H1 (cell line): ENCODE measurements at regions not wholly inside any gene's neighbourhood (a gene's known extent, or its start where the extent isn't known, plus 50 kb on each side); places are given as distances from the start of the nearest gene placed in this dataset.

Experiments
- CTCF ChIA-PET: fragments of 300-600 bp; sonication (Branson Sonifier 250); formaldehyde crosslinking; loops from one replicate; lab custom pipeline; 2021; ENCODE audit not compliant: partially characterized antibody; lab: Charles Lee
- POLR2A ChIA-PET: fragments of 300-600 bp; sonication (Branson Sonifier 250); formaldehyde crosslinking; loops from one replicate; lab custom pipeline; 2021; ENCODE audit warnings: inconsistent platforms; ENCODE audit not compliant: partially characterized antibody; lab: Charles Lee
- DNase-seq, 2 experiments: peaks; one replicate each; pipeline versions ENCODE4 v3.0.0 to v3.0.0-alpha.2; 2010 to 2022; ENCODE audit warnings: low spot score in 2 of 2, low read depth in 1 of 2, mixed read lengths in 1 of 2
- FAIRE-seq: peaks from 2 replicates; lab custom pipeline; 2011; peaks lifted over from hg19 to GRCh38; lab: Jason Lieb, UNC
- H2AFZ ChIP-seq: 2 replicates; pipeline ENCODE4 v1.8.1; 2012; ENCODE audit warnings: low read length, inconsistent platforms
- H2AK5ac ChIP-seq: 2 replicates; pipeline ENCODE4 v1.6.1; 2013; ENCODE audit warnings: low read depth, low read length
- H2BK120ac ChIP-seq: replicated peaks from 2 replicates; pipeline ENCODE3; 2013; ENCODE audit warnings: low read depth, low read length, inconsistent platforms
- H2BK12ac ChIP-seq: 2 replicates; pipeline ENCODE4 v1.6.1; 2013; ENCODE audit warnings: low read depth, low read length
- H2BK15ac ChIP-seq: 2 replicates; pipeline ENCODE4 v1.6.1; 2013; ENCODE audit warnings: low read length
- H2BK20ac ChIP-seq: 2 replicates; pipeline ENCODE4 v1.6.1; 2013; ENCODE audit warnings: low read length
- H2BK5ac ChIP-seq: 2 replicates; pipeline ENCODE4 v1.6.1; 2013; ENCODE audit warnings: low read depth, low read length
- H3K14ac ChIP-seq: 2 replicates; pipeline ENCODE4 v1.6.1; 2013; ENCODE audit warnings: inconsistent platforms; ENCODE audit not compliant: insufficient read length
- H3K18ac ChIP-seq: 2 replicates; pipeline ENCODE4 v1.6.1; 2013; ENCODE audit warnings: low read length; ENCODE audit errors: extremely low read depth
- H3K23ac ChIP-seq: 2 replicates; pipeline ENCODE4 v1.6.1; 2013; ENCODE audit warnings: inconsistent platforms; ENCODE audit not compliant: insufficient read length
- H3K23me2 ChIP-seq: 2 replicates; pipeline ENCODE4 v1.6.1; 2013; ENCODE audit warnings: low read depth, low read length
- H3K27ac ChIP-seq: 2 replicates; pipeline ENCODE4 v1.6.1; 2011; ENCODE audit warnings: low read depth, low read length, inconsistent platforms
- H3K27me3 ChIP-seq, 4 experiments: replicated peaks in 1 of 4; 1 replicate in 1 of 4; 2 replicates in 3 of 4; pipeline versions ENCODE4 v1.6.1 to v1.8.1; 2011 to 2013; ENCODE audit warnings: low read length in 3 of 4, mild to moderate bottlenecking in 3 of 4, inconsistent platforms in 2 of 4, mixed read lengths in 2 of 4, moderate library complexity in 1 of 4; ENCODE audit not compliant: control insufficient read depth in 3 of 4, insufficient read depth in 3 of 4; ENCODE audit errors: extremely low read depth in 1 of 4
- H3K36me3 ChIP-seq, 4 experiments: 2 replicates each; pipeline versions ENCODE4 v1.6.1 to v1.8.1; 2011 to 2013; ENCODE audit warnings: mild to moderate bottlenecking in 4 of 4, low read length in 3 of 4, moderate library complexity in 2 of 4, control low read depth in 1 of 4, inconsistent platforms in 1 of 4; ENCODE audit not compliant: insufficient read depth in 4 of 4, control insufficient read depth in 2 of 4
- H3K4ac ChIP-seq: replicated peaks from 2 replicates; pipeline ENCODE3; 2013; ENCODE audit warnings: low read length, low read depth, mixed read lengths, inconsistent platforms; ENCODE audit not compliant: insufficient read length
- H3K4me1 ChIP-seq, 4 experiments: replicated peaks in 1 of 4; 1 replicate in 1 of 4; 2 replicates in 3 of 4; pipeline versions ENCODE4 v1.6.1 to v1.8.1; 2011 to 2013; ENCODE audit warnings: low read length in 3 of 4, inconsistent platforms in 2 of 4, mixed read lengths in 1 of 4; ENCODE audit not compliant: insufficient read depth in 4 of 4, control insufficient read depth in 3 of 4
- H3K4me2 ChIP-seq, 2 experiments: 2 replicates each; pipeline versions ENCODE4 v1.6.1 to v1.8.1; 2011 to 2013; ENCODE audit warnings: low read depth in 2 of 2, low read length in 2 of 2, control low read depth in 1 of 2, inconsistent platforms in 1 of 2, mild to moderate bottlenecking in 1 of 2; ENCODE audit not compliant: insufficient read depth in 1 of 2
- H3K4me3 ChIP-seq, 4 experiments: fragments of 200-600, 300-600 bp in 1 of 4; sonication (generic), shearing (Covaris generic), sonication (Bioruptor Twin) in 1 of 4; 2 replicates each; pipeline versions ENCODE4 v1.5.1 to v1.8.1; 2011 to 2016; ENCODE audit warnings: low read length in 4 of 4, low read depth in 3 of 4, control low read depth in 2 of 4, inconsistent platforms in 2 of 4, mild to moderate bottlenecking in 2 of 4, mixed read lengths in 1 of 4, moderate library complexity in 1 of 4; ENCODE audit not compliant: insufficient read depth in 2 of 4; ENCODE audit errors: extremely low read depth in 1 of 4
- H3K56ac ChIP-seq: replicated peaks from 2 replicates; pipeline ENCODE3; 2013; ENCODE audit warnings: low read depth, mild to moderate bottlenecking, mixed read lengths, low read length, inconsistent platforms; ENCODE audit not compliant: insufficient read length
- H3K79me1 ChIP-seq: 2 replicates; pipeline ENCODE4 v1.6.1; 2013; ENCODE audit warnings: low read depth, low read length, control low read depth
- H3K79me2 ChIP-seq, 2 experiments: 2 replicates each; pipeline versions ENCODE4 v1.6.1 to v1.8.1; 2012 to 2013; ENCODE audit warnings: low read length in 2 of 2, mild to moderate bottlenecking in 2 of 2, inconsistent platforms in 1 of 2; ENCODE audit not compliant: insufficient read depth in 2 of 2, control insufficient read depth in 1 of 2
- H3K9ac ChIP-seq, 4 experiments: replicated peaks in 1 of 4; 1 replicate in 1 of 4; 2 replicates in 3 of 4; pipeline versions ENCODE4 v1.6.1 to v1.8.1; 2011 to 2013; ENCODE audit warnings: low read depth in 3 of 4, low read length in 3 of 4, control low read depth in 2 of 4, mild to moderate bottlenecking in 2 of 4, moderate library complexity in 2 of 4, inconsistent platforms in 1 of 4; ENCODE audit errors: extremely low read depth in 1 of 4
- H3K9me3 ChIP-seq, 2 experiments: 2 replicates each; pipeline versions ENCODE4 v1.6.1 to v1.8.1; 2012 to 2013; ENCODE audit warnings: mild to moderate bottlenecking in 2 of 2, moderate library complexity in 2 of 2, control low read depth in 1 of 2, inconsistent platforms in 1 of 2, low read depth in 1 of 2, low read length in 1 of 2, mixed read lengths in 1 of 2; ENCODE audit not compliant: insufficient read depth in 2 of 2
- H4K20me1 ChIP-seq, 2 experiments: replicated peaks in 1 of 2; 2 replicates each; pipeline versions ENCODE3 to v1.8.1; 2011 to 2013; ENCODE audit warnings: inconsistent platforms in 2 of 2, low read length in 2 of 2, mild to moderate bottlenecking in 1 of 2; ENCODE audit not compliant: insufficient read depth in 2 of 2, control insufficient read depth in 1 of 2
- H4K5ac ChIP-seq: 2 replicates; pipeline ENCODE4 v1.6.1; 2013; ENCODE audit warnings: low read length, low read depth, mixed read lengths, inconsistent platforms; ENCODE audit not compliant: insufficient read length
- H4K8ac ChIP-seq: 2 replicates; pipeline ENCODE4 v1.8.0; 2013; ENCODE audit warnings: mild to moderate bottlenecking, moderate library complexity, low read length, inconsistent platforms; ENCODE audit not compliant: insufficient read depth; ENCODE audit errors: extremely low read depth
- H4K91ac ChIP-seq: replicated peaks from 2 replicates; pipeline ENCODE3; 2013; ENCODE audit warnings: low read length, mixed read lengths, inconsistent platforms; ENCODE audit not compliant: insufficient read length
- BCL11A ChIP-seq, 2 experiments: IDR thresholded peaks; one replicate each; pipeline ENCODE4 v1.6.1; 2011; ENCODE audit warnings: low read depth in 2 of 2, low read length in 2 of 2, mild to moderate bottlenecking in 2 of 2
- EGR1 ChIP-seq: IDR thresholded peaks from 2 replicates; pipeline ENCODE4 v1.6.1; 2011; ENCODE audit warnings: low read depth, low read length, borderline replicate concordance
- HDAC6 ChIP-seq: IDR thresholded peaks from one replicate; pipeline ENCODE4 v1.7.1; 2012; ENCODE audit warnings: low read depth, mild to moderate bottlenecking, inconsistent platforms, low read length, moderate library complexity
- JUND ChIP-seq: IDR thresholded peaks from 2 replicates; pipeline ENCODE4 v1.6.1; 2011; ENCODE audit warnings: mild to moderate bottlenecking, improper control_type of control experiment, low read length
- KDM1A ChIP-seq: fragments of 200-600, 300-600 bp; sonication (generic); IDR thresholded peaks from 2 replicates; pipeline ENCODE4 v1.7.1; 2016; ENCODE audit warnings: mild to moderate bottlenecking, low read length, borderline replicate concordance
- KDM5A ChIP-seq: fragments of 200-600 bp; IDR thresholded peaks from 2 replicates; pipeline ENCODE4 v1.7.1; 2012; ENCODE audit warnings: mild to moderate bottlenecking, low read length, inconsistent platforms, mixed read lengths
- RBBP5 ChIP-seq: IDR thresholded peaks from 2 replicates; pipeline ENCODE4 v1.7.1; 2012; ENCODE audit warnings: low read depth, mild to moderate bottlenecking, inconsistent platforms, low read length, moderate library complexity, borderline replicate concordance
- SAP30 ChIP-seq: fragments of 300-600 bp; sonication (generic); IDR thresholded peaks from 2 replicates; pipeline ENCODE4 v1.7.1; 2012; ENCODE audit warnings: low read length, moderate library complexity, mild to moderate bottlenecking, inconsistent platforms; ENCODE audit not compliant: insufficient read depth, insufficient replicate concordance
- SIX5 ChIP-seq: IDR thresholded peaks from 2 replicates; pipeline ENCODE4 v1.6.1; 2011; ENCODE audit warnings: mild to moderate bottlenecking, low read depth, low read length
- TEAD4 ChIP-seq: IDR thresholded peaks from 2 replicates; pipeline ENCODE4 v1.6.1; 2012; ENCODE audit warnings: low read depth, low read length, inconsistent platforms, mixed read lengths
- WGBS, 2 experiments: shearing (Covaris generic) in 1 of 2; methylation state at CpG; one replicate each; pipeline versions ENCODE4 v1.1.6 to v1.1.7; 2013 to 2015; ENCODE audit warnings: low lambda C conversion rate in 2 of 2, mixed read lengths in 2 of 2, inconsistent platforms in 1 of 2, low coverage in 1 of 2, missing lambda C conversion rate in 1 of 2; ENCODE audit not compliant: insufficient replicate concordance in 2 of 2, insufficient coverage in 1 of 2, insufficient read length in 1 of 2; ENCODE audit errors: extremely low coverage in 1 of 2, missing lambda C conversion rate in 1 of 2; 5-methylcytosine and 5-hydroxymethylcytosine counted together

GRCh38 chr5:162672061-162672460 is 604.5 kb downstream of the GABRG2 start:
- Histone ChIP-seq H3K18ac (no peak overlapping the region), H3K56ac (no peak overlapping the region), H2AFZ (no peak overlapping the region), H3K4ac (no peak overlapping the region), H4K20me1 (no peaks in the 10 kb centered on the region), H3K79me2 (no peaks in the 10 kb centered on the region), H2BK120ac (no peak overlapping the region), H2BK5ac (no peak overlapping the region), H2BK15ac (no peak overlapping the region), H4K5ac (no peak overlapping the region), H3K9me3 (no peaks in the 10 kb centered on the region), H2BK12ac (no peak overlapping the region), H4K8ac (no peak overlapping the region), H2AK5ac (no peak overlapping the region), H2BK20ac (no peak overlapping the region), H3K4me1 (no peaks in the 10 kb centered on the region), H3K27me3 (no peaks in the 10 kb centered on the region), H3K79me1 (no peaks in the 10 kb centered on the region), H3K27ac (no peak overlapping the region), H3K4me3 (no peak overlapping the region), H3K23ac (no peak overlapping the region)
- no peak for DNase-seq
- WGBS, 2 experiments, result 100% methylated on average over 1 of the region's 1 CpG; no CpG with 5 or more reads in 1 of the 2 experiments
- CTCF ChIA-PET, result no interaction called here
- no peak for FAIRE-seq
- no peak for TF ChIP-seq EGR1
- no peak for TF ChIP-seq TEAD4
- no peak for TF ChIP-seq HDAC6
- TF ChIP-seq BCL11A (IDR thresholded peaks at IDR 0.05; ENCODE audit: low read depth in 2 of 2, low read length in 2 of 2), result no peak
- no peak for TF ChIP-seq SAP30
- no peak for TF ChIP-seq RBBP5
- no peak for TF ChIP-seq KDM1A
- no peak for TF ChIP-seq SIX5
- no peak for TF ChIP-seq KDM5A
- TF ChIP-seq JUND, result no peak
- TF ChIP-seq, all 59 proteins: peak for 0
- Histone ChIP-seq H3K9ac (no peak overlapping the region), H3K36me3 (no peaks in the 10 kb centered on the region), H3K4me2 (no peak overlapping the region), H4K91ac (no peak overlapping the region), H3K14ac (no peak overlapping the region), H3K23me2 (no peaks in the 10 kb centered on the region; the same call in 1 of the 2 replicates)
- POLR2A ChIA-PET, result no interaction called here
